SU-DHL-6 (cell line): ENCODE measurements at regions not wholly inside any gene's neighbourhood (a gene's known extent, or its start where the extent isn't known, plus 50 kb on each side); places are given as distances from the start of the nearest gene placed in this dataset.

Experiments used
- H2AFZ ChIP-seq: fragments of 200-600 bp; sonication (generic); 2 replicates; pipeline ENCODE4 v1.6.1; 2014; ENCODE audit warnings: low read depth, mild to moderate bottlenecking, moderate library complexity, mixed read lengths, antibody characterized with exemption, low read length; ENCODE audit not compliant: severe bottlenecking
- H3F3A ChIP-seq: fragments of 200-600 bp; shearing (Covaris generic); 2 replicates; pipeline ENCODE4 v1.6.0; 2016; ENCODE audit warnings: antibody characterized with exemption, mild to moderate bottlenecking; ENCODE audit not compliant: insufficient read depth
- H3K27ac ChIP-seq: fragments of 200-600 bp; sonication (generic); 2 replicates; pipeline ENCODE4 v1.5.1; 2016; ENCODE audit warnings: low read depth, mild to moderate bottlenecking, low read length, moderate library complexity, mixed read lengths
- H3K27me3 ChIP-seq: fragments of 200-600 bp; sonication (generic), shearing (Covaris generic); 2 replicates; pipeline ENCODE4 v1.6.0; 2014; ENCODE audit warnings: mild to moderate bottlenecking, low read length
- H3K36me3 ChIP-seq: fragments of 200-600 bp; sonication (generic); 2 replicates; pipeline ENCODE4 v1.6.1; 2014; ENCODE audit warnings: mild to moderate bottlenecking, low read length, mixed read lengths
- H3K4me2 ChIP-seq: fragments of 300-600, 200-600 bp; shearing (Covaris generic), sonication (generic); 2 replicates; pipeline ENCODE4 v1.6.0; 2014; ENCODE audit warnings: low read length, low read depth, mild to moderate bottlenecking; ENCODE audit not compliant: poor library complexity, severe bottlenecking
- H3K4me3 ChIP-seq: fragments of 200-600 bp; sonication (generic); 2 replicates; pipeline ENCODE4 v1.5.1; 2014; ENCODE audit warnings: antibody characterized with exemption, low read length, mild to moderate bottlenecking, mixed read lengths; ENCODE audit not compliant: insufficient read depth, poor library complexity, severe bottlenecking
- H3K79me2 ChIP-seq: fragments of 200-600 bp; sonication (generic); 2 replicates; pipeline ENCODE4 v1.6.1; 2014; ENCODE audit warnings: mild to moderate bottlenecking, low read length, moderate library complexity; ENCODE audit not compliant: insufficient read depth
- H3K9ac ChIP-seq: fragments of 200-600 bp; sonication (generic); 2 replicates; pipeline ENCODE4 v1.7.0; 2014; ENCODE audit warnings: mild to moderate bottlenecking, low read length
- H3K9me2 ChIP-seq: fragments of 200-600 bp; sonication (generic); replicated peaks from 2 replicates; pipeline ENCODE4 v1.6.1; 2014; ENCODE audit warnings: low read length; ENCODE audit not compliant: insufficient read depth
- H3K9me3 ChIP-seq: fragments of 200-600 bp; sonication (generic); 2 replicates; pipeline ENCODE4 v1.6.1; 2014; ENCODE audit warnings: low read length, mixed read lengths; ENCODE audit not compliant: insufficient read depth
- H4K20me1 ChIP-seq: fragments of 200-600 bp; sonication (generic); 2 replicates; pipeline ENCODE4 v1.6.1; 2014; ENCODE audit warnings: low read depth, mild to moderate bottlenecking, antibody characterized with exemption, low read length, moderate library complexity, mixed read lengths
- EZH2phosphoT487 ChIP-seq: fragments of 200-600 bp; sonication (generic), shearing (Covaris generic); conservative IDR thresholded peaks from 2 replicates; pipeline ENCODE4 v1.6.1; 2018; ENCODE audit warnings: mild to moderate bottlenecking, antibody characterized with exemption, low read length, moderate library complexity, mixed read lengths
- TF ChIP-seq, protein P1 (sequence below): fragments of 200-600 bp; sonication (generic); IDR thresholded peaks from one replicate; pipeline ENCODE4 v1.5.1; 2017; ENCODE audit warnings: antibody characterized with exemption, mild to moderate bottlenecking, low read length, moderate library complexity; ENCODE audit not compliant: insufficient read depth, poor library complexity, severe bottlenecking

DNA sequence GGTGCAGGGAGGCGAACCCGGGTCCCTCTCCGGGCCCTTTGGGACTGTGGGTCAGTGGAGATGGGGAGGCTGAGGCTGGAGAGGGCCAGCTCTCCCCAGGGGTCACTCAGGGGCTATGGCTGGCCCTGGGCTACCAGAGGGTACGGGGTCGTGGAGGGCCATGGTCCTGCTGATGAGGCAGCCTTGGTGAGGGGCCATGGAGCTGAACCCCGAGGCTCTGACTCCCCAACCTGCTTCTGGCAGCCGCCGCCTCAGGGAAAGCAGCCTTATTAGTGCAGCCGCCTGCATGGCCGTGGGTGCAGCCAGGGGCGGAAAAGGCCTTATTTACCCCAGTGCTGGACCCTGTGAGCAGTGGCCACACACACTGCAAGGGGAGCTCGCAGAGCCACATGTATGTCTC lies 139.4 kb downstream of the MIAT start:
- H3K36me3 ChIP-seq, result no peaks in the 10 kb centered on the region
- no peaks in the 10 kb centered on the region for H3F3A ChIP-seq
- no peak overlapping the region for H2AFZ ChIP-seq
- H3K27ac ChIP-seq, result no peak overlapping the region
- no peak overlapping the region for H3K4me3 ChIP-seq
- no peak for TF ChIP-seq EZH2phosphoT487
- TF ChIP-seq, protein P1, sequence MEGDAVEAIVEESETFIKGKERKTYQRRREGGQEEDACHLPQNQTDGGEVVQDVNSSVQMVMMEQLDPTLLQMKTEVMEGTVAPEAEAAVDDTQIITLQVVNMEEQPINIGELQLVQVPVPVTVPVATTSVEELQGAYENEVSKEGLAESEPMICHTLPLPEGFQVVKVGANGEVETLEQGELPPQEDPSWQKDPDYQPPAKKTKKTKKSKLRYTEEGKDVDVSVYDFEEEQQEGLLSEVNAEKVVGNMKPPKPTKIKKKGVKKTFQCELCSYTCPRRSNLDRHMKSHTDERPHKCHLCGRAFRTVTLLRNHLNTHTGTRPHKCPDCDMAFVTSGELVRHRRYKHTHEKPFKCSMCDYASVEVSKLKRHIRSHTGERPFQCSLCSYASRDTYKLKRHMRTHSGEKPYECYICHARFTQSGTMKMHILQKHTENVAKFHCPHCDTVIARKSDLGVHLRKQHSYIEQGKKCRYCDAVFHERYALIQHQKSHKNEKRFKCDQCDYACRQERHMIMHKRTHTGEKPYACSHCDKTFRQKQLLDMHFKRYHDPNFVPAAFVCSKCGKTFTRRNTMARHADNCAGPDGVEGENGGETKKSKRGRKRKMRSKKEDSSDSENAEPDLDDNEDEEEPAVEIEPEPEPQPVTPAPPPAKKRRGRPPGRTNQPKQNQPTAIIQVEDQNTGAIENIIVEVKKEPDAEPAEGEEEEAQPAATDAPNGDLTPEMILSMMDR, result no peak
- no peaks in the 10 kb centered on the region for H3K79me2 ChIP-seq
- H3K9me2 ChIP-seq, result no peaks in the 10 kb centered on the region
- H3K4me2 ChIP-seq, result no peak overlapping the region
- no peaks in the 10 kb centered on the region for H4K20me1 ChIP-seq
- H3K27me3 ChIP-seq, result no peaks in the 10 kb centered on the region
- H3K9me3 ChIP-seq, result no peaks in the 10 kb centered on the region
- H3K9ac ChIP-seq, result no peak overlapping the region

GRCh38 chr22:26797910-26798309 lies 140.5 kb downstream of the MIAT start:
- Histone ChIP-seq H3K9ac (no peak overlapping the region), H3K9me2 (no peaks in the 10 kb centered on the region), H4K20me1 (no peaks in the 10 kb centered on the region), H3K27ac (no peak overlapping the region), H3K79me2 (no peaks in the 10 kb centered on the region), H3F3A (no peaks in the 10 kb centered on the region), H3K36me3 (no peaks in the 10 kb centered on the region), H2AFZ (no peak overlapping the region), H3K4me3 (no peak overlapping the region), H3K9me3 (no peaks in the 10 kb centered on the region), H3K27me3 (no peaks in the 10 kb centered on the region), H3K4me2 (no peak overlapping the region)
- TF ChIP-seq EZH2phosphoT487, result no peak
- TF ChIP-seq, protein P1, result no peak

- Histone ChIP-seq H3F3A (no peaks in the 10 kb centered on the region), H3K4me2 (no peak overlapping the region), H3K27me3 (no peaks in the 10 kb centered on the region), H3K36me3 (no peaks in the 10 kb centered on the region), H4K20me1 (no peaks in the 10 kb centered on the region), H3K9me2 (no peaks in the 10 kb centered on the region), H3K27ac (no peak overlapping the region), H3K9me3 (no peaks in the 10 kb centered on the region), H3K4me3 (no peak overlapping the region), H2AFZ (no peak overlapping the region), H3K9ac (no peak overlapping the region), H3K79me2 (no peaks in the 10 kb centered on the region)
- TF ChIP-seq EZH2phosphoT487, result no peak
These were observed 141.2 kb downstream of the MIAT start for GRCh38 chr22:26798462-26799065.

DNA sequence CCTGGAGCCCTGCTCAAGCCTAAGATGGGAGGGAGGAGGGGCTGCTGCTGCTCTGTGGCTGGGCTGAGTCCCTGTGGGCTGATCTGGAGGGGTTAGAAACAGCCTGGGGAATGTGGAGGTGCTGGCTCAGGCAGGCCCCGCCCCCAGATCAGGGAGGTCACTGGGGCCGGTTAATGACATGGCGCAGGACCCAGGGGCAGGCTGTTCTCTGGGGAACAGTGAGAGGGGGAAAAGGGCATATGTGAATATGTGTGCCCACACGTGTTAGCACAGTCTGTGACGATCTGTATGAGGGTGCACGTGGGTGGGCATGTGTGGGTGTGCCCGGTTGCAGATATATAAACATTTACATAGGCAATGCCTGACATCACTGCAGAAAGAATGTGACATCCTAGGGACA lies 143.5 kb downstream of the MIAT start:
- Histone ChIP-seq H3K79me2 (no peaks in the 10 kb centered on the region), H3K9ac (no peak overlapping the region), H3K4me3 (no peak overlapping the region), H3K27me3 (no peaks in the 10 kb centered on the region), H3K27ac (no peak overlapping the region), H3K9me2 (no peaks in the 10 kb centered on the region), H3K9me3 (no peaks in the 10 kb centered on the region), H2AFZ (no peak overlapping the region), H3F3A (no peaks in the 10 kb centered on the region), H3K36me3 (no peaks in the 10 kb centered on the region), H3K4me2 (no peak overlapping the region), H4K20me1 (no peaks in the 10 kb centered on the region)
- TF ChIP-seq, protein P1, result no peak
- TF ChIP-seq EZH2phosphoT487, result no peak
